NCI-H2107 treated with DMSO at 0.1 percent for 48 hours (cell line): ENCODE measurements at regions not wholly inside any gene's neighbourhood (a gene's known extent, or its start where the extent isn't known, plus 50 kb on each side); places are given as distances from the start of the nearest gene placed in this dataset.

Source experiments
- DNase-seq: peaks from one replicate; lab custom pipeline; 2025; ENCODE audit not compliant: unreplicated experiment; lab: John Stamatoyannopoulos, UW

- no peak for DNase-seq
Measured at GRCh38 chr6:105991561-105992314, 94.4 kb upstream of the PRDM1 start.

- DNase-seq, result no peak
Measured at GRCh38 chr6:105990151-105990550, 96.0 kb upstream of the PRDM1 start.

- DNase-seq, result no peak
Measured at GRCh38 chr6:105988812-105989577, 97.1 kb upstream of the PRDM1 start.

GRCh38 chr6:105988321-105988720, 97.8 kb upstream of the PRDM1 start:
- no peak for DNase-seq

- DNase-seq, result no peak
Measured at GRCh38 chr6:105987516-105987915, 98.6 kb upstream of the PRDM1 start.

GRCh38 chr6:105986998-105987397, 99.1 kb upstream of the PRDM1 start:
- no peak for DNase-seq

- no peak for DNase-seq
Measured at GRCh38 chr6:105985816-105986632, 100.1 kb upstream of the PRDM1 start.

GRCh38 chr6:105985098-105985815, 100.9 kb upstream of the PRDM1 start:
- DNase-seq, result no peak

- no peak for DNase-seq
Measured at GRCh38 chr6:105983763-105984162, 102.4 kb upstream of the PRDM1 start.

GRCh38 chr6:105982761-105983540, 103.2 kb upstream of the PRDM1 start:
- DNase-seq, result peak; percentile 61

- no peak for DNase-seq
Measured at GRCh38 chr6:105981888-105982358, 104.2 kb upstream of the PRDM1 start.

- DNase-seq, result no peak
Measured at GRCh38 chr6:105981002-105981887, 104.9 kb upstream of the PRDM1 start.

- no peak for DNase-seq
Measured at GRCh38 chr6:105978974-105979373, 107.2 kb upstream of the PRDM1 start.

GRCh38 chr6:105977934-105978504, 108.1 kb upstream of the PRDM1 start:
- DNase-seq, result no peak

- DNase-seq, result no peak
Measured at GRCh38 chr6:105974986-105975385, 111.2 kb upstream of the PRDM1 start.

GRCh38 chr6:105972440-105972839, 113.7 kb upstream of the PRDM1 start:
- DNase-seq, result no peak

- no peak for DNase-seq
Measured at GRCh38 chr6:105968603-105969333, 117.4 kb upstream of the PRDM1 start.
